Brain microvascular endothelial cell (primary cell): ENCODE measurements at regions not wholly inside any gene's neighbourhood (a gene's known extent, or its start where the extent isn't known, plus 50 kb on each side); places are given as distances from the start of the nearest gene placed in this dataset.

Experiments
- DNase-seq: peaks from one replicate; pipeline ENCODE4 v3.0.0-alpha.2; 2020
- H3K27ac ChIP-seq: fragments of 250-450 bp; sonication (Bioruptor Pico); 2 replicates; pipeline ENCODE4 v1.5.1; 2020; ENCODE audit warnings: mild to moderate bottlenecking, moderate library complexity
- H3K27me3 ChIP-seq: fragments of 250-450 bp; sonication (Bioruptor Pico); replicated peaks from 2 replicates; pipeline ENCODE4 v1.5.1; 2020; ENCODE audit warnings: mild to moderate bottlenecking
- H3K36me3 ChIP-seq: fragments of 250-450 bp; sonication (Bioruptor Pico); replicated peaks from 2 replicates; pipeline ENCODE4 v1.5.1; 2020; ENCODE audit warnings: mild to moderate bottlenecking
- H3K4me3 ChIP-seq: 2 replicates; pipeline ENCODE4 v1.5.1; 2011; ENCODE audit warnings: low read depth, mild to moderate bottlenecking, control low read depth, low read length, moderate library complexity
- CTCF ChIP-seq: IDR thresholded peaks from 2 replicates; pipeline ENCODE4 v1.5.1; 2011; ENCODE audit warnings: low read depth, mild to moderate bottlenecking, moderate library complexity, low read length, control low read depth, inconsistent platforms; ENCODE audit errors: missing control alignments
- in situ Hi-C: cut with HindIII; loops from 2 replicates; pipeline ENCODE4 v1.10.0; 2017; ENCODE audit warnings: low sequenced_read_pairs, low pct_ligation_motif_present

DNA sequence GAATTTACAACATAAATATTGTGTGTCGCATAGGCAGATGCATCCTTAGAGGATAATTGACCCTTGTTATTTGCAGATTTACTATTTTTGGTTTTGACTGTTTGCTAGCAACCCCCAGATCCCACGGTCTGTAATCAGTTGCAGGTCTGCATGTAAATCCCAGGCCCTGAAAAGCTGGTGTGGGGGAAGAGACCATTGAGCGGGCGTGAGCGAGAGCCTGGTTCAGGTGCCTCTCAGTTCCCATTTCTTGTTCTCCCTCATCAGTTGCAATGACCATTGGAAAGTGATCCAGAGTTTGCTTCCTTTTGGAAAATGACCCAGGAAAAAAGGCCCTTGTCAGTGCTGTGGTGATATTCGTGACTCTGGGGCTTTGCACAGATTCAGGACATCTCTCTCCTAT, 238.9 kb downstream of the UACA start:
- no peak for TF ChIP-seq CTCF
- in situ Hi-C loops, result no loop called here
- H3K36me3 ChIP-seq, result no peaks in the 10 kb centered on the region
- H3K4me3 ChIP-seq, result no peak overlapping the region
- H3K27me3 ChIP-seq, result peaks cover 10% of the 10 kb centered on the region
- DNase-seq, result no peak
- H3K27ac ChIP-seq, result no peak overlapping the region

DNA sequence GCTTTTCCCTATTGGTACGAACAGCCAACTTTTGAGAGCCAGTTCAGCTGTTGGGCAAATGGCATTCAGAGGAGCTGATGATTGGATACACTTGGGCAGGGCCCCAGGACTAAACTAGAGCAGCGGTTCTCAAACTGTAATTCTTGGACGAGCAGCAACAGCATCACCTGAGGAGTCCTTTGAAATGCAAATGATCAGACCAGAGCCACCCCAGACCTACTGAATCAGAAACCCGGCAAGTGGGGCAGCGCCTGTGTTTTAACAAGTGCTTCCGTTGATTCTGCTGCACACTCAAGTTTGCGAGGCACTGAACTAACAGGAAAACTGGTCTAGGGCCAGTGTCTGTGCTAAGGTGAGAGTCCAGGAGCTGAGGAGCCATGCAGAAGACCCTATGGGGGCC, 239.7 kb downstream of the UACA start:
- no peak for TF ChIP-seq CTCF
- no peak for DNase-seq
- H3K36me3 ChIP-seq, result no peaks in the 10 kb centered on the region
- H3K27ac ChIP-seq, result no peak overlapping the region
- in situ Hi-C loops, result no loop called here
- H3K27me3 ChIP-seq, result peaks cover 18% of the 10 kb centered on the region
- H3K4me3 ChIP-seq, result no peak overlapping the region

- Histone ChIP-seq H3K36me3 (no peaks in the 10 kb centered on the region), H3K27ac (no peak overlapping the region), H3K4me3 (no peak overlapping the region), H3K27me3 (peaks cover 22% of the 10 kb centered on the region)
- no peak for DNase-seq
- no peak for TF ChIP-seq CTCF
- in situ Hi-C loops, result no loop called here
Observed at GRCh38 chr15:70523192-70523591, 240.2 kb downstream of the UACA start.

DNA sequence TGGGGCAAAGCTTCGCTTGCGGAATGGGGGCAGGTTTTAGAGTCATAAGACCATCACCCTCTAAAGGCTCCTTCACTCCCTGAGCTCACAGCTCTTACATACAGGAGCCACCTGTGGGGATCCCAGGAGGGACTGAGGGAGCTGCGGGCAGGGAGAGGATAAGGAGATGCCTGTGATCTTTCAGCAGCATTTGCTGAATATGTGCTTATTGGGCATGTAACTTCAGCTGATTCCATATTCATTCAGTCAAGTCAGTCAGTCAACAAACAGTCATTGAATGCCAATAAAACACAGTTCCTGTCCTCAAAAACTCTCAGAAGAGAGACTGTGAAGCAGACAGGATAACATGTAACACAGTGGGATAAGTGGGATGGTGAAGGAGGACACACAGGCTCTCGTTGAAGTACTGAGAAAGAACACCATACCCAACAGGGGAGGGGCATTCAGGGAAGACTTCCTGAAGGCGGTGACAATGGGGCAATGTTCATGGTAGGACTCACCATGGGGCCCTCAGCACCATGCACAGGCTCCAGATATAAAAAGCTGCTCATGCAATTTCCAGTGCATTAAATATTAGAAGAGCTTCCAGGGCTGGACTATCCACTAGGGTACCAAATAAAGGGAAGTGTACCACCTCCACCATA, 240.9 kb downstream of the UACA start:
- TF ChIP-seq CTCF, result no peak
- peaks cover 22% of the 10 kb centered on the region for H3K27me3 ChIP-seq
- H3K36me3 ChIP-seq, result no peaks in the 10 kb centered on the region
- no peak for DNase-seq
- H3K4me3 ChIP-seq, result no peak overlapping the region
- H3K27ac ChIP-seq, result no peak overlapping the region
- in situ Hi-C loops, result no loop called here

DNA sequence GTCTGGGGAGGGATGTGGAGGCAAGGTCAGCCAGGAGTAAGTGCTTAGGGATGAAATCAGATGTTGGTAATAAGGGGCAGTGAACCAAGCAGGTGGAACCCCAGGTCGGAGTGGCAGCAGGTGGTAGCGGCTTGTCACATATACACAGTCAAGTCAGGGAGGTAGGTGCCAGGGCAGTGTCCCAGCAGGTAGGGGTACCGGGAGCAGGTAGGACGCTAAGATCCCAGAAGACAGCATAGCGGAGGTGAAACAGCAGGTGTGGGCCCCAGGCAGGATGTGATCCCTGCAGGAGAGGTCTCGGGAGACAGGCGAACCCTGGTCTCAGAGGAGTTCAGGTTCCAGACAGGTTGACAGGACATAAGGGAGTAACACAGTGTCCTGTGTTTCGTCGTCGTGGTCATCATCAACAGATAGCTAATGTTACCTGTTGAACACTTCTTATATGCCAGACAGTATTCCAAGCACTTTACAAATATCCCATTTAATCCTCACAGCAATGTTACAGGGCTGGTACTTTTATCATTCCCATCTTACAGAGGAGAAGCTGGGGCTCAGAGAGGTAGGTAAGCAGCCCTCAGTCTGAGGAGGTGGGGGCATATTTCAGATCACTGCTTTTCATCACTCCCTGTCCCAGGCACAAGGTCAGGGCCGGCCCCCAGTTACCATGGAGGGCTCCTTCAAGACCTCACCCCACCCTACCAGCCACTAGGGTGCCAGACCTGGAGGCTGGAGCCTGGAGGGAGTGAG, 241.6 kb downstream of the UACA start:
- H3K27ac ChIP-seq, result no peak overlapping the region
- no peaks in the 10 kb centered on the region for H3K36me3 ChIP-seq
- no peak for DNase-seq
- H3K27me3 ChIP-seq, result peaks cover 22% of the 10 kb centered on the region
- in situ Hi-C loops, result no loop called here
- TF ChIP-seq CTCF, result no peak
- no peak overlapping the region for H3K4me3 ChIP-seq
